HEK293 (cell line): ENCODE measurements at regions not wholly inside any gene's neighbourhood (a gene's known extent, or its start where the extent isn't known, plus 50 kb on each side); places are given as distances from the start of the nearest gene placed in this dataset.

ENCODE experiments used
- CTCF ChIP-seq: fragments of 450-650 bp; formaldehyde crosslinking; IDR thresholded peaks from 2 replicates; pipeline ENCODE4 v1.5.1; 2016; ENCODE audit warnings: missing biosample characterization, missing genetic modification characterization
- OVOL3 ChIP-seq: fragments of 450-650 bp; formaldehyde crosslinking; IDR thresholded peaks from 2 replicates; pipeline ENCODE4 v1.5.1; 2016; ENCODE audit warnings: missing biosample characterization, missing genetic modification characterization
- PRDM1 ChIP-seq: fragments of 450-650 bp; formaldehyde crosslinking; IDR thresholded peaks from 2 replicates; pipeline ENCODE4; 2016; ENCODE audit warnings: missing biosample characterization, missing genetic modification characterization
- SCRT1 ChIP-seq: fragments of 450-650 bp; formaldehyde crosslinking; IDR thresholded peaks from 2 replicates; pipeline ENCODE4 v1.5.1; 2016; ENCODE audit warnings: missing biosample characterization, missing genetic modification characterization, borderline replicate concordance
- SP3 ChIP-seq: fragments of 450-650 bp; formaldehyde crosslinking; IDR thresholded peaks from 2 replicates; pipeline ENCODE4 v1.5.1; 2016; ENCODE audit warnings: missing biosample characterization, missing genetic modification characterization
- TCF7L2 ChIP-seq: IDR thresholded peaks from 2 replicates; pipeline ENCODE4 v1.6.1; 2011; ENCODE audit warnings: low read depth, mild to moderate bottlenecking, inconsistent platforms, low read length, moderate library complexity, borderline replicate concordance
- ZNF148 ChIP-seq: fragments of 450-650 bp; formaldehyde crosslinking; IDR thresholded peaks from 2 replicates; pipeline ENCODE4 v1.5.0; 2017; ENCODE audit warnings: missing biosample characterization, missing genetic modification characterization, borderline replicate concordance
- ZNF362 ChIP-seq: fragments of 450-650 bp; formaldehyde crosslinking; IDR thresholded peaks from 2 replicates; pipeline ENCODE4 v1.5.1; 2016; ENCODE audit warnings: missing biosample characterization, missing genetic modification characterization
- ZNF404 ChIP-seq: fragments of 450-650 bp; formaldehyde crosslinking; IDR thresholded peaks from 2 replicates; pipeline ENCODE4 v1.5.1; 2017; ENCODE audit warnings: missing biosample characterization, missing genetic modification characterization
- ZNF692 ChIP-seq: fragments of 450-650 bp; formaldehyde crosslinking; IDR thresholded peaks from 2 replicates; pipeline ENCODE4 v1.5.1; 2016; ENCODE audit warnings: missing biosample characterization, missing genetic modification characterization
- ZNF704 ChIP-seq: fragments of 450-650 bp; formaldehyde crosslinking; IDR thresholded peaks from 2 replicates; pipeline ENCODE4 v1.5.1; 2016; ENCODE audit warnings: missing biosample characterization, missing genetic modification characterization
- ZSCAN30 ChIP-seq: fragments of 450-650 bp; IDR thresholded peaks from 2 replicates; pipeline ENCODE4 v1.5.1; 2018; ENCODE audit warnings: missing biosample characterization, mild to moderate bottlenecking, missing genetic modification characterization, moderate library complexity

GRCh38 chr2:12453731-12454130 lies 263.0 kb upstream of the TRIB2 start:
- no peak for TF ChIP-seq CTCF (tag by site-specific recombination)
- no peak for TF ChIP-seq ZNF148 (tag by site-specific recombination)
- no peak for TF ChIP-seq SCRT1 (tag by site-specific recombination)
- no peak for TF ChIP-seq OVOL3
- no peak for TF ChIP-seq TCF7L2
- TF ChIP-seq ZNF404 (tag by site-specific recombination) = no peak
- TF ChIP-seq ZNF704 (tag by site-specific recombination) = no peak
- no peak for TF ChIP-seq PRDM1
- TF ChIP-seq SP3 (tag by site-specific recombination) = no peak
- no peak for TF ChIP-seq ZSCAN30 (tag by site-specific recombination)
- TF ChIP-seq ZNF362 (tag by site-specific recombination) = no peak
- no peak for TF ChIP-seq ZNF692 (tag by site-specific recombination)
